Ectodermal cell (in vitro differentiated cells): ENCODE measurements at regions not wholly inside any gene's neighbourhood (a gene's known extent, or its start where the extent isn't known, plus 50 kb on each side); places are given as distances from the start of the nearest gene placed in this dataset.

Experiments used
- H3K27ac ChIP-seq: 2 replicates; pipeline ENCODE4 v1.7.0; 2013; ENCODE audit warnings: mild to moderate bottlenecking, low read depth, low read length; ENCODE audit not compliant: insufficient read depth, poor library complexity, severe bottlenecking
- H3K27me3 ChIP-seq: 2 replicates; pipeline ENCODE4 v1.7.0; 2013; ENCODE audit warnings: mild to moderate bottlenecking, low read length; ENCODE audit not compliant: insufficient read depth, control insufficient read depth, poor library complexity, severe bottlenecking
- H3K36me3 ChIP-seq: one replicate; pipeline ENCODE4 v1.7.0; 2013; ENCODE audit warnings: low read length; ENCODE audit not compliant: control insufficient read depth, insufficient read depth
- H3K4me1 ChIP-seq: one replicate; pipeline ENCODE4 v1.7.0; 2013; ENCODE audit warnings: low read length; ENCODE audit not compliant: control insufficient read depth, insufficient read depth
- H3K4me3 ChIP-seq: 2 replicates; pipeline ENCODE4 v1.7.0; 2013; ENCODE audit warnings: low read depth, low read length, control low read depth; ENCODE audit not compliant: insufficient read depth
- H3K9me3 ChIP-seq: 2 replicates; pipeline ENCODE4 v1.7.0; 2013; ENCODE audit warnings: mild to moderate bottlenecking, low read length, moderate library complexity; ENCODE audit not compliant: control insufficient read depth
- WGBS, 2 experiments: methylation state at CpG; one replicate each; pipeline ENCODE4 v1.1.7; 2013; ENCODE audit warnings: missing lambda C conversion rate in 2 of 2; 5-methylcytosine and 5-hydroxymethylcytosine counted together

DNA sequence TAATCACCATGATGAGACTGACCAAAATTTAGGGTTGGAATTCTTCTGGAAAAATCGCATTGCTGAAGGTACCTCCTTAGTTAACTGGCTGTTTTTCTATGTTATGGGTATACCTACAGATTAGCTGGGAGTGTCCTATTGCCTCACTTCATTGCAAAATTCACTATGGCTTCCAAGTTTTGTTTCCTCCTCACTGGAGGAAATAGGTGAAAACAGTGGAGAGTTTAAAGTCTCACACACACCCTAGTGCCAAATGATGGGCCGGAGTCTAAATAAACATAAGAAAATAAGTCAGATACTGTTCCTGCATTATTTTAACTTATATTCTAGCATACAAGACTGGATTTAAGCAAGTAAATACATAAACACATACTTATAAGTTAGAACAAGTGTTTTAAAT lies 98.2 kb downstream of the AHR start:
- no peaks in the 10 kb centered on the region for H3K9me3 ChIP-seq
- 96 to 100% methylated on average over 1 to 2 of the region's 2 CpGs for WGBS, 2 experiments
- peaks cover 3% of the 10 kb centered on the region for H3K36me3 ChIP-seq
- H3K27ac ChIP-seq = no peak overlapping the region
- no peaks in the 10 kb centered on the region for H3K27me3 ChIP-seq
- no peak overlapping the region for H3K4me3 ChIP-seq
- no peaks in the 10 kb centered on the region for H3K4me1 ChIP-seq

DNA sequence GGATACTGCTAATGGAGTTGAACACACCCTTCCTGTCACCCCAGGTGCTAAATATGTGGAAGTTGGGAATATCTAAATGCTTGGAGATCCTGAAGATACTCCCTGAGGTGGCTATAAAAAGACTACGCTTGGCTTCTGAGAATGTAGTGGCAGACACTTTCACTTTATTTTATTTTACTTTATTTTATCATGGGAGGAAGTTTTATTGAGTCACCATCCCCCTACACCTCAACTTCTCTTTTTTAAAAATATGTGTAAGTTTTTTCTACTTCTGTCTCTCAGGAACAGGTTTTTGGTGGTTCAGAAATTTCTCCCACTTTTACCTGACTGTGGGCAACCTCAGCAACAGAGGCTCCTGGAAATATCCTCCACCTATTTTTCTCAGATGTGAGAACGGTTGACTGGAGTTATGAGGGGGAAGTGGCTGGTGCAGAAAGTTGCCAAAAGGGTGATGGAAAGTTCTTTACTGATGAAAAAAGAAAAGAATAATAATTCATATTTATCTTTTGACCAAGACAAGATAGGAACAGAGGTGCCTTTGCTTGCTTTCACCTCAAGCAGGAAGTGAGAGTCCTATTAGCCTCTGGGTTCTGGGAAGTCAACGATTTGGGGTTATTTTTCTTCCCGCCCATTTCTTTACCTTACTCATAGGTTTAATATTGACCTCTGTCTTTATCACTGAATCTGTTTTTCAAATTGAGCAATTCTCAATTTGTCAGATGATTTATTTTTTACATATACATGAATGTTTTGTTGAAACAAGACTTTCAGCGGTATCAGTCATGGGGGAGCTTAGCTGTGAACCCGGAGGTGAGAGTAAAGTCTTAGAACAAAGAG lies 103.6 kb downstream of the AHR start:
- no peak overlapping the region for H3K27ac ChIP-seq
- H3K4me3 ChIP-seq = no peak overlapping the region
- no peaks in the 10 kb centered on the region for H3K9me3 ChIP-seq
- no peaks in the 10 kb centered on the region for H3K36me3 ChIP-seq
- no peaks in the 10 kb centered on the region for H3K4me1 ChIP-seq
- no peaks in the 10 kb centered on the region for H3K27me3 ChIP-seq
- WGBS, 2 experiments = 99% methylated on average over 4 of the region's 6 CpGs

DNA sequence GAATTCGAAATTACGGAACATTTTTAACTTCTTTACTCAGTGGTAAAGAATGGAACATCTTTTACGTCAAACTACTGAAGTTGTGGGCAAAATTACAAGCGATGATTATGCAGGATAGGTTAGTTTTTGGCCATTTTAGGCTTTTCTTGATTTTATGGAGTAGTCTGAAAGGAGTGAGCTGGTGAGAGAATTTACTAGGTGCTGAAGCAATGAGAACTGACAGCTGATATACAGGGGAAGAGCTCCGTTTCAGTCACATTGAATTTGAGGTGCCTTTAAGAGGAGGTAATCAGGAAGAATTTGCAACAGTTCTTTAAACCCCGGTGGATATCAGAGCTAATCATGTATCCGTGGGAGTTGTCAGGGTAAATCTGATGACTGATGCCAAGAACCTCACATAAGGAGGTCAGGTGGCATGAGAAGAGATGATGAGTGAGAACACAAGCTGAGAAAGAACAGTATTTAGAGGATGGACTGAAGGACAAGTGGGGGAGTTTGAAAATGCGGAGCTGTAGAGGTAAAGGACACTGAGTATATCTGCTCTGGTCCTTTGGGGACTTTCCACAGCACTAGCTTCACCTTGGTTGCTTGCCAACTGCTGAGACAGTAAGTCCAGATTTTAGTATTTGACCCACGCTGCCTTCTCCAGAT lies 104.3 kb downstream of the AHR start:
- no peaks in the 10 kb centered on the region for H3K36me3 ChIP-seq
- WGBS, 2 experiments = 94 to 96% methylated on average over 9 of the region's 9 CpGs
- H3K4me1 ChIP-seq = no peaks in the 10 kb centered on the region
- H3K27ac ChIP-seq = no peak overlapping the region
- no peaks in the 10 kb centered on the region for H3K27me3 ChIP-seq
- H3K9me3 ChIP-seq = no peaks in the 10 kb centered on the region
- H3K4me3 ChIP-seq = no peak overlapping the region

DNA sequence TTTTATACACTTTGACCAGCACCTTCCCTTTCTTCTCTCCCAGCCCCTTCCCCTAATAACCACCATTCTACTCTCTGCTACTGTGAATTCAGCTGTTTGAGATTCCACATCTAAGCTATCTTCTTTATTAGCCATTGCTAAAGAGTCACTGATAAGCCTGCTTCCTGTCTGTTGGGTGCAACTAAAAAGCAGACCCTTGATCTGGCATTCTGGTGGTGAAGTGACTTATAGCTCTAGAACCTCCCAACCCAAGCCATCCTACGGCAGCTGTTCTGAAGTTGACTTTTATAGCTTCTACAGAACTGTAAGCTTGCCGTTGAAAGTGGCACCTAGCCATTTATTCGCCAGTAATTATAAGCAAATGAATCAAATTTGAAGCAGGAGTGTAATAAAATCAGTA lies 105.6 kb downstream of the AHR start:
- Histone ChIP-seq H3K27me3 (no peaks in the 10 kb centered on the region), H3K4me3 (no peak overlapping the region), H3K27ac (no peak overlapping the region), H3K36me3 (no peaks in the 10 kb centered on the region), H3K9me3 (no peaks in the 10 kb centered on the region), H3K4me1 (no peaks in the 10 kb centered on the region)
- WGBS, 2 experiments = 94 to 96% methylated on average over 3 of the region's 3 CpGs

DNA sequence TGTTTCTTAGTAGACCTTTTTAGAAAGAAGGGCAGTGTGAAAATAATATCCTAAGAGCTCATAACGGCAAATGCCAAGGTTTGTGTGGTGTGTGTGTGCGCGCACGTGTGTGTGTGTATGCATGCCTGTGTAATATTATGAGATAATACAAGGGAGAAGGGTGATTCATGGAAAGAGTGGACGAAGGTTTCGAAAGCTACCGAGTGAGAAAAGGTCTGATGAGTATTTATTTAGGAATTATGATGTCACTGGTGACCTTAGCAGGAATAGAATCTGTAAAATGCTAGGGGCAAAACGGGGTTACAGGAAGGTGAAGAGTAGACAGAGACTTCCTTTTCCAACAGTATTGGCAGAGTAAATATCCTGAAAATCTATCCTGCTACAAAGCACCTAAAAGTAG lies 107.3 kb downstream of the AHR start:
- Histone ChIP-seq H3K4me3 (no peak overlapping the region), H3K4me1 (no peaks in the 10 kb centered on the region), H3K9me3 (no peaks in the 10 kb centered on the region), H3K27ac (no peak overlapping the region), H3K27me3 (no peaks in the 10 kb centered on the region), H3K36me3 (no peaks in the 10 kb centered on the region)
- 84 to 85% methylated on average over 8 of the region's 8 CpGs for WGBS, 2 experiments

DNA sequence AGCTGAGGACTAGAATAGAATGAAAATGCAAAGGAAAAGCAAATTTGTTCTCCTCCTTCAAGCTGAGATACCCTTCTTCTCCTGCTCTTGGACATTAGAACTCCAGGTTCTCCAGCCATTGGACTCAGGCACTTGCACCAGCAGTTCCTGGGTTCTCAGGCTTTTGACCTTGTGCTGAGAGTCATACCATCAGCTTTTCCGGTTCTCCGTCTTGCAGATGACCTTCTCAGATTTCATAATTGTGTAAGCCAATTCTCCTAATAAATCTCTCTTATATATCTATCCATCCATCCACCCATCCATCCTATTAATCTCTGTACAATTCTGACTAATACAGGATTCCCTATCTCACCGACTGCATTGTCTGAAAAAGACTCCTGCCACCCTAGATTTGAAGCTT lies 108.3 kb downstream of the AHR start:
- Histone ChIP-seq H3K4me3 (no peak overlapping the region), H3K27me3 (no peaks in the 10 kb centered on the region), H3K9me3 (no peaks in the 10 kb centered on the region), H3K4me1 (no peaks in the 10 kb centered on the region), H3K36me3 (no peaks in the 10 kb centered on the region), H3K27ac (no peak overlapping the region)
- WGBS, 2 experiments = 91% methylated on average over 3 of the region's 3 CpGs

DNA sequence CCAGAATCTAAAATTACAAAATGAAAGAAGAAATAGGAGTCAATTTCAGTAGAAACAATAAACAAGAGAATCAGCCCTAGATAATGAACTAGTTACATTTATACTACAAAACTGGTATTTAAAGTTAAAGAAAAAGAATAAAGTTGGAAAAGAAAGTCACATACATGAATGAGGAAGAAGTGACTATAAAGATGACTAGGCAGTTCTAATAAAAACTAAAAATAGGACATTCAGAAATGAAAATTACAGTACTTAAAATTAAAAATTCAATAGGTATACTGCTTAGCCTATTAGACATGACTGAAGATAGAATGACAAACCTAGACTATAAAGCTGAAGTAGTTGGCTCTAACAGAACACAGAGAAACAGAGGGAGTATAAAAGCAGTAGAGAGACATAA lies 108.8 kb downstream of the AHR start:
- H3K27ac ChIP-seq = no peak overlapping the region
- H3K4me3 ChIP-seq = no peak overlapping the region
- H3K36me3 ChIP-seq = no peaks in the 10 kb centered on the region

DNA sequence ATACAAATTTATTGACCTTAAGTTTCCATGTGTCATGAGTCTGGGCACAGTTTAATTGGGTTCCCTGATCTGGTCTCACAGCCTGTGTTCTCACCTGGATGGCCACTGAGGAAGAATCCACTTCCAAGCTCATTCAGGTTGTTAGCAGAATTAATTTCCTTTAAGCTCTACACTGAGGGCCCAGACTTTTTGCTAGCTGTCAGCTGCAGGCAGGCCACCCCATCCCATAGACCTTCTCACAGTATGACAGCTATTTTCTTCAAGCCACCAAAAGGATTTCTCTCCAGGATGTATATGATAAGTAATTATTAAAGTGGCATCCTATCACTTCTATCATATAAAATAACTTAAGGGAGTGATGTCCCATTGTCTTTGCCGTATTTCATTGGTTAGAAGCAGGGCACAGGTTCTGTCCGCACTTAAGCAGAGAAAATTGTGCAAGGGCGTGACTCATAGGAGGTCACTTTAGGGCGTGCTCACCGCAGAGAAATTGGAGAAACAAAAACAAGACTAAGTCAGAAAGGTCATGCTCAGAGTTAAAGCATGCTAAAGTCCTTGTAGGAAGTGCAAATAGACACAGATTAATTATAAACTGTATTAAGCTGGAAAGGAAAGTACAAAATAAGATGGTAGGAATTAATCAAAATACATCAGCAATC lies 109.9 kb downstream of the AHR start:
- Histone ChIP-seq H3K27me3 (no peaks in the 10 kb centered on the region), H3K4me1 (no peaks in the 10 kb centered on the region), H3K27ac (no peak overlapping the region), H3K9me3 (no peaks in the 10 kb centered on the region), H3K4me3 (no peak overlapping the region), H3K36me3 (no peaks in the 10 kb centered on the region)
- 93 to 94% methylated on average over 5 of the region's 5 CpGs for WGBS, 2 experiments

More for the DNA sequence above, 108.8 kb downstream of the AHR start:
- Histone ChIP-seq H3K4me1 (no peaks in the 10 kb centered on the region), H3K27me3 (no peaks in the 10 kb centered on the region), H3K9me3 (no peaks in the 10 kb centered on the region)

DNA sequence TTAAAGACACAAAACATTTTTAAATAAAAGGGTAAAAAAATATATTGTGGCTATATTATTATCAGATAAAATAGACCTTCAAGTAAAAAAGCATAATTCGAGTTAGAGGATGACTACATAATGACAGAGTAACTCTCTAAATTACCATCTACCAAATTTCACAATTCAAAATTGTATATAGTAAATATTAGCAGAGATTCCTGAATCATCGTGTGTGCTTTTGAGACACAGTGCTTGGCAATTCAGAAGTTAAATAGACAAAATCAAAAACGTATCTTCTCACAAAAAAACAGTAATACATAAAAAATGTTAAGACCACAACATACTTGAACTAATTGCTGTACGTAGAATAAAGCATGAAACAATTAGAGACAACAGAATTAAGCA lies 110.4 kb downstream of the AHR start:
- H3K9me3 ChIP-seq = no peaks in the 10 kb centered on the region
- no peaks in the 10 kb centered on the region for H3K27me3 ChIP-seq
- whole genome bisulfite sequencing, 2 experiments = 70 to 96% methylated on average over 2 to 3 of the region's 4 CpGs
- no peaks in the 10 kb centered on the region for H3K36me3 ChIP-seq
- H3K4me3 ChIP-seq = no peak overlapping the region
- no peak overlapping the region for H3K27ac ChIP-seq
- H3K4me1 ChIP-seq = no peaks in the 10 kb centered on the region

DNA sequence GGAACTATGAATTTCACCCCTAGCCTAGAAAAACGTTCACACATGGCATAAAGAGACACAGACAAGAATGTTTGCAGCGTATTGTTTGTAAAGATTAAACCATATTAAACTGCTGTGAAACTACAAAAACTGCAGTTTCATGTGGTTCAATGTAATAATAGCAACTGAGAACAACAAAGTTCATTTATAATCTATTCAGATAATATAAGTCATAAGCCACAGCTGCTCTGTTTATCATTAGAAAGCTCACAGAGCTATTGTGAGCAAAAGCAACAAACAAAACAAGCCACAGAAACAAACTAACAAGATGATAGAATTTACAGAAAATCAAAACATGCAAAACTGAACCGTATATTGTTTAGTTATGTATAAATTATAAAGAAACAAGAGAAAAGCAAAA lies 113.5 kb downstream of the AHR start:
- 88 to 92% methylated on average over 1 to 3 of the region's 3 CpGs for WGBS, 2 experiments

More for the DNA sequence above, 113.5 kb downstream of the AHR start:
- Histone ChIP-seq H3K9me3 (no peaks in the 10 kb centered on the region), H3K27ac (no peak overlapping the region), H3K4me3 (no peak overlapping the region), H3K36me3 (no peaks in the 10 kb centered on the region), H3K27me3 (no peaks in the 10 kb centered on the region), H3K4me1 (no peaks in the 10 kb centered on the region)
